ENCODE measurements at regions not wholly inside any gene's neighbourhood (a gene's known extent, or its start where the extent isn't known, plus 50 kb on each side); places are given as distances from the start of the nearest gene placed in this dataset.

DNA sequence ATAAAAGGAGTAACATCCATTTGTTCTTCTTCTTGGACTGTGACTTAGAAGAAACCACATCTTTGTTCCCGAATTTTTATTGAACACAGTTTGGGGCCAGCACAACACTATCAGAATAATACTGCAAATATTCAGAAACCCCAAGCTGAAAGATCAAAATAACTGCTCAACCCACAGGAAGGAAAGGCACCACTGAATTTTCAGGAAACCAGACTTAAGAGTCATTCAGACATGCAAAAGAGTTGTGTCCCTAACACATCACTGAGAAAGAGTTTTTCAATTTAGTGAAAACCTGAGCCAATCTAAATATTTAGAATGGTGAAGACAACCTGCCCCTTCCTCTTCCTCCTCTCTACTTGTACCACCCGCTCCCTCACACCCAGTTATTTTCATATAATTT lies 295.0 kb upstream of the RORA start:
- no peak for DNase-seq

DNA sequence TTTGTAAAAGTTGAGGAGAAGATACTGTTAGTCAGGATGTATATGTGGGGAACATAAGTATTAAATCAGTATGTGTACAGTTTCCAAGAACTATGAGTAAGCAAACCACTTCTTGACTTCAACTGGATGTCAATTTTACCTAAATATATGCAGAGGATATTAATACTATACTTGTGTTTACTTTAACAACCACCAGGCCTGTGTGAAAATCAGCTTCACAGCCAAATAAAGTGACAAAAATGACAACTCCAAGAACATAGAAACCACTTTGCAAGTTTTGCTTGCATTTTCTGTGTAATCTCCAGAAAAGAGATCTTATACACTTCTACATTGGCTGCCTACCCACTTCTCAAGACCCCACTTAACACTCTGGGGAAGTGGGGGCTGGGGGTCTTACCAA lies 293.3 kb upstream of the RORA start:
- no peak for DNase-seq

DNA sequence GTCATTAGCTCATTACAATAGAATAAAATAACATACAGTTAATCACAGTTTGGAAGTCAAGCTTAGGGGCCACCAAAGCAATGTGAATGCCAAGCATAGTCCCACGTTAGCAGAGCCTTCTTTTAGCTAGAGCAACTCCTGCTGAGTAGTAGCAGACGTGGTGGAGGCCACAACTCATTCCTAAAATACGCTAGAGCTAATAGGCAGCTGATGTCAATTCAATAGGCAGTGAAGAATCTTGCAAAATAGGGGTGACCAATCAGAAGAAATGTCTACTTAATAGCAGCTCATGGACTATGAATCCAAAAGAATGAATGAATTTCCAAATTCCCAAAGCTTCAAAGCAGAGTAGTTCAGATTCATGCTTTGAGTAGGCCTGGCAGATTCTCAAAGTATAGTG lies 292.9 kb upstream of the RORA start:
- no peak for DNase-seq

DNA sequence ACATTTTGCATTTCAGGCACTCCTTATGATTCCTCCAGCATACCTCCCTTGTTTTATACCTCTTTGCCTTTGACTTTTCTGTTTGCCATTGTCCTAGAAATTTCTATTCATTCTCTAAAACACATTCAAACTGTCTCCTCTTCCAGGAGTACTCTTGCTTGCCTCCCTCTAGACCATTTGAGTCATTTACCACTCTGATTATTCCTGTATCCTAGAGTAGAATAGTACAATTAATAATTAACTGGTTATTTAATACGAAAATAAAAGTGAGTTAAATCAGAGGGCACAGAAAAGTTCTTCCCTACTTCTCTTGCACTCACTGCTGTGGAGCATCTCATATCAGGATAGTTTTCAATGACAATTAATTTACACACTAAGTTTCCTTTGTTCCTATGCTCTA lies 290.2 kb upstream of the RORA start:
- DNase-seq: no peak

DNA sequence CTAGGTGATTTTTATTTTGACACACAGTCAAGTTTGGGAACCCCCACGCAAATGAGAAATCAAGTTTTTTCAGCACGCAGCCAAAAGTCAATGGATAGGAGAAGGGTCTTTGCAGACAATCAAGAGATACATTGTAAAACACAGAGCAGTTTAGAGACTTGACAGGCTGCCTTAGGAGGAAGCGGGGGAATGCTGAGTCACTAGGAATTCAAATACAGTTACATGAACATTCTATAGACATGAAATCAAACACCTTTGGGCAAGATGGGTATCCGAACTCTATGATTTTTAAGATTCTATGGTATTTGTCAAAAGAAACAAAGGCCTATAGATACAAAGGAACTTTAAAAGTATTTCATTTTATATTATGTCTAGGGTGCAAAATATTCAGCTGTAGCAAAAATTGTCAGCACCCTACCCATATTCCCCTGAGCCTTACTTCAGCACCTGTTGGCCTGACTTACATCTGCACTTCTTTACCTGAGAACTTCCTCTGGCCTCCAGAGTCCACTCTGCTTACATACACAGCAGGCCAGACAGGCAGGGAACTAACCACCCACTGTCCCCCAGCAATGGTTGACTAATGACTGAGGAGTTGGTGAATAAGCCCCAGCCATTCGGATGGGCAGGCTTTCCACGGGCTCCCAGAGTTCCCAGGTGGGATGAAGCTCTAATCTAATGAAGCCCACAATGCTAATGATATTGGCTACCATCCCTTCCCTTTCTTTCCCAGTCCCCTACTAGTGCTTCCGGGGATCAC lies 289.3 kb upstream of the RORA start:
- DNase-seq: no peak

DNA sequence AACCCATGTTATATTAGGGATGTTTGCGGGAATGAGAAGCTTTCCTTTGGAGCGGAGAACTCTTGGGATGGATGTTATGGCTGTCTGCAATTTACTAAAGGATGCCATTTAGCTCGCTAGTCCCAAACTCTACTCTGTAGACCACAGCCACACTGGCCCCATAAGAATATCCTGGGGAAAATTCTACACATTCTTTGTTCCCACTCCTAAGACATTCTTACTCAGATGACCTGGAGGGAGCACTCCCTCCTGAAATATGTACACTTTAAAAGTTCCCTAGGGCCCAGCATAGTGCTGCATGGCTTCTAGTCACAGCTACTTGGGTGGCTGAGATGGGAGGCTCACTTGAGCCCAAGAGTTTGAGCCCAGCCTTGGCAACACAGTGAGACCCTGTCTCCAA lies 288.7 kb upstream of the RORA start:
- no peak for DNase-seq

DNA sequence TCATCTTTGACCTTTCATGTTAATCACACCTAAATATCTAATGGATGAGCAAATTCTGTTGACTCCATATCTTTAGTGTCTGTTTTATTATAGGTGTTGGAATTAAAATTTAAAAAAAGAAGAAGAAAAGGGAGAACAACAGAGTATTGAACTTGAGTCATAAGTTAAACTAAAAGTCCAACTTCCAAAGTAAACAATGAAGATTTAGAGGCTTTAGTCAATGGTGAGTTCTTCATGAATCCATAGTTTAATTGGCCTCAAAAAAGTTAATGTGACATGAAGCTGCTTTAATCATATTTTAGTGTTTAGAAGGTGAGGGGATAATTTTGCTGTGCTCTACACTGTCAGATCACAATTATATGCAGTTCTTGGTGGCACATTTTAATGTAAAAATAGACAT lies 288.2 kb upstream of the RORA start:
- DNase-seq: no peak

DNA sequence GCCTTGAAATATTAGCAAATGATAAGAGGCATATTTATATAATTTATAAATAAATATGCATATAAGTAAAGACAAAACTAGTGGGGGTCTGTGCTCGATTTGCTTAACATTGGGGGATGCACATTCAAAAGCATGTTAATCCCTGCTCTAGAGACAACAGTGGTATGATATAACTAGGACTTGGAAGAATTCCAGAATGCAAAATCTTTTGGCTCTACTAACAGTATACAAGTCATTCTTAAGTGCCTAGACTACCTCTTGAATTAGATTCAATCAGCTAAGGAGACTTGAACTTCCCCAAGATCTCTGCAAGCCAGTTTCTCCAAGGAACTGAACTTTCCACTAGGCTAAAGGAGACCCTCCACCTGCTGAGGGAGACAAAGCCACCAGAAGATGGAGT lies 282.7 kb upstream of the RORA start:
- DNase-seq: no peak

DNA sequence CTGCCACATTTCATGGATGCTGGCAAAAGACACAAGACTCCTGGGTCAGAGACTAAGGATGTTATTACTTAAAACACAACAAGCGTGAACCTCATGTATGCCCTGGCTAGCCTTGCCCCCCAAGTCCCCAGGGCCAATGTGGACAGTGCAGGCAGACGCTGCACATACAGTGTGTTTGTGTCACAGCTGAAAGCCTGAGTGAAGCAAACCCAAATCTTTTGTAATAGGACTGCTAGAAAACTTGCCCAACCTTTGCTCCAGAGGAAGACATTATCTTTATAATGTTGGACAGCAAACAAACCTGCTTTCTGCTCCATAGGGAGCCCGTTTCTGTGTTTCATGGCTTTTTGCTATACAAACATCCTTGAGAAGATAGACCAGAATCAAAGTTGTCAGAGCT lies 282.0 kb upstream of the RORA start:
- DNase-seq: no peak

DNA sequence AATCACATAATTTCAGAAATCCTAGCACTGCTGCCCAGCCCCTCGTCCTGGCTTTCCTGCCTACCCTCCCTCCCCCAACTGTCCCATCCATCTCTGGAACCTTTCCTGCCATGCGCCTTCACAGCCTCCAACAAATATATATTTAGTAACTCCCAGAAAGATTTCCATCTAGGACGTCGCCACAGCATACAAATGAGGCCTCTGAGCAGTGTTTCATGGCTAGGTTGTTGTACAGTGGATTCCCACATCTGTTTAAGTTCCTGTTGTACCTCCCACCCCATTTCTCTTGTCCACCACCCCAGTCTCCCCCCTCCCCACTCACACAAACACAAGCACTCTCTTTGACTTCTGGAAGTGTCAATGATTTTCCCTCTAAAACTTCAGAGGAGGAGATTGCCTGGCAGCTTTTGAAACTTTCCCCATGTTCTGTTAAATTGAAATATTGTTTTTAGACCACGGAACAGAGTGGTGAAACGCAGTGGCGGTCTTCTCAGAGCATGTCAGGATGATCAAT lies 280.3 kb upstream of the RORA start:
- no peak for DNase-seq

DNA sequence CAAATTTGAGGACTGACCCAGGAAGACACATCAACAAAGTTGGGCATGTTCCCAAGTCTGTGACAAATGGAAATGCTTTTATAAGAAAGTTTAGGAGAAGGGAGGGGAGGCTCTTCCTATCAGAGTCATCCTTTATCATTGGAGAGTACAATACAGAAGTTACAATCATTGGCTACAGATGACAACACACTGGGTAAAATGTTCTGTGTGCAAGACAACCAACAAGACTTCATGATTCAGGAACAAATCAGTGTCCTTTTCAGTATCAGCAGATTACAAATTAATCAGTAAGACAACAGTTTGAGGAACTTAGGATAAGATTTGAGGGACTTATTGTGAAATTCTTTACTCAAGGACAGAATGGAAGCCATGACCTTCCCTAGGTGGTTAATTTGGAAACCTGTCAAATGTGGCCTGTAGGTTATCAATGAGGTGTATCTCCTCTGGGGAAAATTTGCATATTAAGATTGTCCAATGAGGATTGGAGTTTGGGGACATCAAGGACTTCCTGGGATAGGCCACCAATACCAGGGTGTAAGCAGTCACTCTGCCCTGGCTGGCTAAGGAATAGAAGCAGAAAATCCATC lies 274.4 kb upstream of the RORA start:
- DNase-seq: no peak

DNA sequence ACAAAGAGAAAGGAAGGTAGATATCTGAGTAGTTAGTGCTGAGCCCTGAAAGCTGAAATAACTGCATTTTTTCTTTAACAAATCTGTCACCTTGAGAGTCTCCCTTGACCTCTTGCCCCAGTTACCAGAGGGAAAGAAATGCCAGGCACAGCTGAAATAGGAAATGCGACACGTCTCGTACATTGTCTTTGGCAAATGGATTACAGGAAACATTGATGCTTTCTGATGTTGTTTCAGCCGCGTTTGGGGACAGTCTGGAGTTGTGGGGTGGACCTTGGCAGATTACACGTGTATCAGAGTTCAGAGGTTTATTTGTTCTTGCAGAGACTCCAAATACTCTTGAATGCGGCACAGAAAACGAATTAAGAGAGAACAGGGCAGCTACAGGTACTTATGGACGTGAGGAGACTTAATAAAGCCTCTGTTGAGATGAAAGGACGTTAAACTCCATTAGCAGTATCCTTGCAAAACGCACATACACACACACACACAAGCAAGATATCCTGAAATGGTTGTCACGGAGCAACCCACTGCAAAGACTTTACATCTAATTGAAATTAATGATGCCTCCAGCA lies 272.8 kb upstream of the RORA start:
- DNase-seq: no peak

DNA sequence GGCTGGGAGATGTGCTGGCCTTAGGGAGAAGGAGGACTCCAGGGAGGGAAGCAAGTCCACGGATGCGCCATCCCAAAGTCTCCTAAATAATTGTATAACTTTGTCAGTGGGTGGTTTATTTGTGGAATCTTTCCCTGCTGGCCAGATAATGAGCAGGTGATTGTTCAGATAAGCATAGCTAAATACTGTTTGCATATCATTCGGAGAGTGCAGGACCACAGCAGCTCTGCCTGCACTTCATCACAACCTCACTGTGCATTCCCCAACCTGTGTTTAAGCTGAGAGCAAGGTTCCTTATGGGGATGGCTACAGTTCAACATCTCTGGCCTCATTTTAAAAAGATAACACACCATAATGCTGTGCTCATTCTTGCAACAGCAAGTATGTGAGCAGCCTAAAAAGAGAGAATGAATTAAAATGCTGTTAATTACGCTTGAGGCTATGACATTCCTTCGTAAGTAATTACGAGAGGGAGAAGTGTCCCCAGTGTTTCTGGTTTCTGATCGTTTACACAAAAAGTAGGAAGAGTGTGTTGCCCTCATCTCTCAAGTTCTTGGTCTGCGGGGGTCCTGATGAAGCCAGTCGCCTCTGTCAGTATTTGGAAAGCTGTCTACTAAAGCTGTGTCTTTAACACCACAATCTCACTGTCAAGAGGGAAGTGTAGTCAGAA lies 272.0 kb upstream of the RORA start:
- DNase-seq: no peak

DNA sequence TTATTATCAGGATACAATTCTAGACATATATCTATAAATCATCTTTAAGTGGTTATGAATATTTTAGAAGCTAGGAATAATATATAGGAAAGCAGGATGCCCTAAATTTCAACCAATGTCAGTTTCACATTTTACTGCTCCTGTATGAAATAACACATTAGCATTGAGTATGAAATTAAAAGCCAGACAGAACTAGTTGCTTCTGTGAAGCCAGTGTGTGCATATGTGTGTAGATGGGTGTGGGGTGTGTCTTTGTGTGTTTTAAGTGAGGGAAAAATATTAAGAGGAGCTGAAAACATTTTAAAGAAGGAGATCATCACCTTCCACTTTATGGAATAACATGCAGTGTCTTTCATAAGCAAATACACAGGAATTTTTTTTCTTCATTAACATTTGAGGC lies 271.4 kb upstream of the RORA start:
- no peak for DNase-seq

DNA sequence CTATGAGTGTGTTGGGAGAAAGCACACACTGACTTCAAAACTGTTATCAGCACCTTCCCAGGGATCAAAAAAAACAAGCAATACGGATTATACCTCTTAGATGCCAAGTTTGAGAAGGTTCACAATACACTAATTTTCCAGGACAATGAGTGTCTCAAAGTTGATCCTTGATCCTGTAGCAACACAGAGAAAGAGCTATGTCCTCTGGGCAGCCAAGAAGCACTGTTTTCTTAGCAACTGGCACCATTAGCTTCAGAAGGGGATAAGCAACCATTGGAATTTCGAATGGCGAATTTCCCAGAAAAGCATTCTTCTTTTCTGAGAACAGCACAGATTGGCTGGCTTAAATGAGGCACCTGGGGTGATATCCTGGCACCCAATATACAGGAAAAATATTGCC lies 270.3 kb upstream of the RORA start:
- no peak for DNase-seq

DNA sequence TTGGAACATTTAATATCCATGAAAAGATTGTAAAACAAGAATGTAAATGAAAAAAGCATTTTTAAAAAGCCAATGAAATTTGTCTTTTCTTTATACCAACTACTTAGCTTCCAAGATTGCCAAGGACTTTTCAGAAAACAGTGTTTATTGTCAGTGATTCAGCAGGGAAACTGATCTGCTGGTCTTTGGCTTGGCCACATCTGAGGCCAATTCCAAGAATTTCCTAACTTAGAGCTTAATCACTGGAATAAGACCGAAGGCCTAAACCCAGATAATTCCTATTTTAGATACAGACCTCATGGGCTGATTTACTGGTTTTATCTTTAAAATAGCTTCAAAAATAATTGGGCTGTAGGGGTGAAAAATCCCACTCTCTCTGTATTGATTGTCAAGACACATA lies 260.5 kb upstream of the RORA start:
- DNase-seq: no peak

DNA sequence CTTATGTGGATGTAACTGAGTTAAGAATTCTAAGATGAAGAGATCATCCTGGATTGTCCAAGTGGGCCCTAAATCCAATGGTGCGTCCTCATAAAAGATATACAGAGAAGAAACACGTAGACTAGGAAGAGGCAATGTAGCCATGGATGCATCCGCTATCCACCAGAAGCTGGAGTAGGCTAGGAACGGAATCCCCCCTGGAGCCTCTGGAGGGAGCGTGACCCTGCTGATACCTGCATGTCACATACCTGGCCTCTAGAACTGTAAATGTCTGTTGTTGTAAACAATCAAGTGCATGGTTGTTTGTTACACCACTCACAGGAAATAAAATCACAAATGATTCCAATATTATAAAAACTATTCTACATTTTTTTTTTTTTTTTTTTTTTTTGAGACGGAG lies 254.5 kb upstream of the RORA start:
- DNase-seq: no peak

DNA sequence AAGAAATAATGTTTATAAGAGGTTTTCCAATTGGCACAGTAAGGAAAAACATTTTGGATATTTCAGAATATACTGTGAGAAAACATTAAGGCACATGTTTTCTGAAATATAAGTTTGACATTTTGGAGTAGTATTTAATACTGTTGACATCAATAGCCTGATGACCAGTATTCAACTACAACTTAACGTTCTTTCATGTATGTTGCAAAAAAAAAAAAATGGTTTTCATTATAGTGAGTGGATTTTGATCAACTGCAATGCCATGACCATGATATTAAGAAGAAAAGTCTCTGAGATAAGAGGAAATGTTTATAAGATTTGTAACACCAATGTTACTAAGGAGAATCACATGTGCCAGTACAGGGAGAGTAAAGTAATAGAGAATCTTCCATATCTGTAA lies 252.8 kb upstream of the RORA start:
- no peak for DNase-seq

DNA sequence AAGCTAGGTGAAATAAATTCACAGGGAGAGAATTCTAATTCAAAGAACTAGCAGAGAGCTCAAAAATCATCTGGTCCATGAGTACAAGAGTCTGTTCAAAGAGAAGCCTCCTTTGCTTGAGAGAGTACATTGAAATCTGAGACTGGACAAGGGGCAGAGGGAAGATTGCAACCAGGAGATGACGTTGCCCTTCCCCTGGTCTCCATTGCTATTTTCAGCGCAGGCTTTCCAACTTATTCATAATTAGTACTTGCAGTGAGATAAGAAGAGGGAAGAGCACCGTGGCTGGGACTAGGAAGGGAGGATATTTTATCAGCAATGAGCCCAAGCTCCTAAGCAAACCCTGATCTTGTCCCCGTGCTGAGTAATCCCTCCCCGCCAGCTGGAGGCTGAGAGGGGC lies 251.8 kb upstream of the RORA start:
- no peak for DNase-seq

DNA sequence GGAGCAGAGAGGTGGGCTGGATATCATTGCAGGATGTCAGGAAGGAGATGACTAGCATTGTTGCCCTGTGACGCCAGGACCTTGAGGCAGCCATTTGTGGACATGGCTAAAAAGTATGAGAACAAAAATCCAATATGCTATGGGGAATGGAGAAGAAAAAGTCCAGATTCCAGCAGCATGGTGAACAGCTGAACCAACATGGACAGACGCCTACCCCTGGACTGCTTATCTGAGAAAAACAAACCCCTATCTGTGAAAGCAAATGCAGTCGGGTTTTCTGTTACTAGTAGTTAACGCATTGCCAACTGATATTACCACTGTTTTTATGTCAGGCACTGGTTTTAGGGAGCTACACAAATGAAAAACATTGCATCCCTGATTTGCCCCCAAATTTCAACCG lies 251.2 kb upstream of the RORA start:
- no peak for DNase-seq

DNA sequence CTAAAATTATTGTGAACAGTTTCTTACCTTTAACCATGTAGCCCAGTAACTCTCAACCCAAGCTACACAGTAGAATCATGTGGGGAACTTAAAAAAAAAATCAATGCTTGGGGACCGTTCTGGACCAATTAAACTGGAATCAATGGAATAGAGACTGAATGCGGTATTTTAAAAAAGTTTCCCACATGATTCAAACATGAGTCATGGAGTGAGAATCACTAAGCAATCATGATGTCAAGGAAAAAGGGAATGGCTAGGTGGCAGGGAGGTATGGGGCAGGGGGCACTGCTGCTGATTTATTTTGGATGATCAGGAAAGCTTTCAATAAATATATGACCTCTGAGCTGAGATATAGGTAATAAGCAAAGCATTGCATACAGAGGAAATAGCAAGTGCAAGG lies 250.5 kb upstream of the RORA start:
- DNase-seq: no peak

DNA sequence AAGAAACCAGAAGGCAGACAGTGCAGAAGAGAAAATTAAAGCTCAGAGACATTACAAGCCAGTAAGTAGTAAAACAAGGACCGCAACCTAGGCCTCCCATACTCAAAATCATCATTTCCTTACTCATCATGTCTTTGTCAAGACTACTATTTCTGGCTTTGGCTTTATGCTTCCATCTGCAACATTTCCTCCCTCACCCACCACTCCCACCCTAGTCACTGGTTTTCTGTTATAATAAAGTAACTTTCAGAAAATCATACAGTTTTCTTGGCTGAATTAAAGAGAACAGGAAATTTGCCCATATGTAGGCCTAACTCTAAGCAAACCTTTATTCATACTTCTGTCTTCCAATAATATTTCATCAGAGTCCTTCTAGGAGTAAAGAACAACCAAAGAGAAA lies 247.6 kb upstream of the RORA start:
- DNase-seq: no peak

DNA sequence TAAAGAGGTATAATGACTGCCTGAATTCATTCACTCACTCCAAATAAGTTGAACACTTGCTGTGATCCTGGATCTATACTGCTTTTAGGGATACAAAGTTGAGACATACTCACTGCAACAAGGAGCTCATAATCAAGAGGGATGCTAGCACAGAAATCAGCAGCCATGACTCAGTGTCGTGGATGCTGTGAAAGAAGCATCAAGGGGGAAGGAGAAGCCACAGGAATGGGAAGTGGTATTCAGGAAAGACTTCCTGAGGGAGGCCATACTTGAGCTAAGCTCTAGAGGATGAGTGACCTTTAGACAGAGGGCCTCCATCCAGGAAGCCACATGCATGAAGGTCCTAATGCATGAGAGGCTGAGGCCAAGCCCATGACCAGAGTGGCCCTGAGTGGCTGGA lies 245.7 kb upstream of the RORA start:
- no peak for DNase-seq

DNA sequence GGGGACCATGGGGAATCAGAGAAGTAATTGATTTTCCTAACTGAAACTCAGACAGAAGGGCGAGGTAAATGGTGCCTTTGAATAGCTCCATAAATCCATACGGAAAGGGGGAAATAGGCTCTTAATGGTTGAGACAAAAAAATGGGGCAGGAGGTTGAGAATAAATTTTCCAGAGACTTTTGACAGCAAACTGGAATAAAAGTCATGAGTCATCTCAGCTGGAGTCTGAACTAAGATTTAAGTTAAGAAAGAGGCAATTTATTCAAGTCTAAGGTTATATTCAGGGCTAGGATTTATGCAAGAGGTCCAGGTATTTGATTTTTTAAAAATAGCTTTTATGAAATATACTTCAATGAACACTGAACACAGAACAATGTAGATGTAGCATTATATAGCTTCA lies 238.7 kb upstream of the RORA start:
- DNase-seq: no peak

Data from stimulated activated CD4-positive, alpha-beta T cell treated with anti-CD3 and anti-CD28 coated beads, Interleukin-2, amount 100 ng/mL, for 24 hours (primary cell).